ENCODE measurements at regions not wholly inside any gene's neighbourhood (a gene's known extent, or its start where the extent isn't known, plus 50 kb on each side); places are given as distances from the start of the nearest gene placed in this dataset.

DNA sequence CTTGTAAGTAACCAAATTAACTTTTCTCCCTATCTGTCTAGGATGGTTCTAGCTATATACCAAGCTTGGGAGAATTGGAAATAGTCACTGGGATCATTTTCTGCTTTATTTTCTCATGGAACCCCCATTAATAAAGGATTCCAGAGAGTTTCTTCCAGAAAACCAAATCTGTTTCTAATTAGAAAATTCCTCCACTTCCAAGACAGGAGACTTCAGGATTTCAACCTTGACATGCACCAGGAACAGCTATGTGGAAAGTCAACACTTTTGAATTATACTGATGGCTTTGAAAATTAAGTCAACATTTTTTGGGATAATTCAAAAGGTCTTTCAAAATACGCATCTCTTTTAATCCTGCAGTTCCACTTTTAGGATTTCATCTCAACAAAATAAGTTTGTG lies 138.3 kb downstream of the MEX3B start:
- no peak for TF ChIP-seq POLR2A (IDR thresholded peaks at IDR 0.05; ENCODE audit: low read depth, low read length)
- no peak for TF ChIP-seq TAF1 (IDR thresholded peaks at IDR 0.05; ENCODE audit: low read depth, low read length)
- no peak for TF ChIP-seq POLR2AphosphoS5 (IDR thresholded peaks at IDR 0.05; ENCODE audit: low read depth, low read length)

Data from GM12891 (cell line).